Activated T-cell treated with anti-CD3 and anti-CD28 coated beads, Interleukin-2, amount 50 U/mL, for 72 hours (primary cell): ENCODE measurements at regions not wholly inside any gene's neighbourhood (a gene's known extent, or its start where the extent isn't known, plus 50 kb on each side); places are given as distances from the start of the nearest gene placed in this dataset.

Experiments used
- ATAC-seq, 2 donors: fragments of 150-1000 bp; cut with Tn5 transposase; replicated peaks in 1 of 2; 2 replicates each; pipeline ENCODE4 v1.10.0; 2021; ENCODE audit warnings: moderate library complexity in 2 of 2, mild to moderate bottlenecking in 1 of 2
- DNase-seq, 2 donors: peaks; one replicate each; pipeline ENCODE4 v3.0.0; 2021 to 2022; ENCODE audit warnings: mixed read lengths in 1 of 2
- H3K27ac Mint-ChIP-seq: one replicate; pipeline ENCODE4 v1.8.0; 2022; ENCODE audit warnings: mild to moderate bottlenecking, moderate library complexity, mixed read lengths
- H3K27me3 Mint-ChIP-seq: one replicate; pipeline ENCODE4 v1.8.0; 2022; ENCODE audit warnings: low read depth, mixed read lengths
- H3K36me3 Mint-ChIP-seq, 2 donors: one replicate each; pipeline ENCODE4 v1.8.0; 2022; ENCODE audit warnings: mixed read lengths in 2 of 2, mild to moderate bottlenecking in 1 of 2; ENCODE audit not compliant: insufficient read depth in 2 of 2
- H3K4me1 Mint-ChIP-seq: one replicate; pipeline ENCODE4 v1.8.0; 2022; ENCODE audit warnings: low read depth, mixed read lengths
- H3K4me3 Mint-ChIP-seq, 2 donors: one replicate each; pipeline ENCODE4 v1.8.0; 2022; ENCODE audit warnings: mild to moderate bottlenecking in 2 of 2, mixed read lengths in 2 of 2, moderate library complexity in 2 of 2
- H3K9me3 Mint-ChIP-seq, 2 donors: one replicate each; pipeline ENCODE4 v1.8.0; 2022; ENCODE audit warnings: mixed read lengths in 2 of 2

- no peaks in the 10 kb centered on the region for H3K9me3 Mint-ChIP-seq
- H3K4me3 Mint-ChIP-seq, result no peak overlapping the region
- H3K27me3 Mint-ChIP-seq, result peaks cover 20% of the 10 kb centered on the region
- ATAC-seq (no peak), DNase-seq (no peak)
- no peak overlapping the region for H3K27ac Mint-ChIP-seq
- H3K4me1 Mint-ChIP-seq, result peaks cover 10% of the 10 kb centered on the region
- H3K36me3 Mint-ChIP-seq, result no peaks in the 10 kb centered on the region
Measured at GRCh38 chr6:156507656-156508055, 269.5 kb upstream of the ARID1B start.

GRCh38 chr6:156507106-156507505 is 270.1 kb upstream of the ARID1B start:
- DNase-seq, result no peak
- Mint-ChIP-seq H3K4me3 (no peak overlapping the region), H3K27ac (no peak overlapping the region)

GRCh38 chr6:156502969-156503504 is 274.1 kb upstream of the ARID1B start:
- Mint-ChIP-seq H3K27me3 (no peaks in the 10 kb centered on the region), H3K4me3 (no peak overlapping the region), H3K27ac (no peak overlapping the region), H3K36me3 (peaks cover 0 to 2% of the 10 kb centered on the region in 2 donors), H3K4me1 (no peaks in the 10 kb centered on the region), H3K9me3 (peaks cover 4 to 5% of the 10 kb centered on the region in 2 donors)
- ATAC-seq (no peak), DNase-seq (no peak)

More at GRCh38 chr6:156507106-156507505, 270.1 kb upstream of the ARID1B start:
- ATAC-seq, result no peak
- Mint-ChIP-seq H3K27me3 (peaks cover 15% of the 10 kb centered on the region), H3K36me3 (no peaks in the 10 kb centered on the region), H3K4me1 (peaks cover 10% of the 10 kb centered on the region), H3K9me3 (no peaks in the 10 kb centered on the region)

GRCh38 chr6:156497618-156498017 is 279.6 kb upstream of the ARID1B start:
- no peak for DNase-seq
- Mint-ChIP-seq H3K4me1 (no peaks in the 10 kb centered on the region), H3K27ac (no peak overlapping the region), H3K36me3 (peaks cover 0 to 2% of the 10 kb centered on the region in 2 donors), H3K4me3 (no peak overlapping the region), H3K27me3 (no peaks in the 10 kb centered on the region), H3K9me3 (peaks cover 4 to 5% of the 10 kb centered on the region in 2 donors)
- ATAC-seq, result no peak

- Mint-ChIP-seq H3K27me3 (no peaks in the 10 kb centered on the region), H3K4me1 (no peaks in the 10 kb centered on the region), H3K36me3 (peaks cover 0 to 6% of the 10 kb centered on the region in 2 donors), H3K4me3 (no peak overlapping the region), H3K27ac (no peak overlapping the region), H3K9me3 (peaks cover 0 to 3% of the 10 kb centered on the region in 2 donors)
- ATAC-seq, result no peak
- no peak for DNase-seq
Measured at GRCh38 chr6:156487877-156488276, 289.3 kb upstream of the ARID1B start.

GRCh38 chr6:156485150-156485549 is 292.0 kb upstream of the ARID1B start:
- no peaks in the 10 kb centered on the region for H3K4me1 Mint-ChIP-seq
- no peaks in the 10 kb centered on the region for H3K27me3 Mint-ChIP-seq
- DNase-seq (no peak), ATAC-seq (no peak)
- peaks cover 0 to 3% of the 10 kb centered on the region in 2 donors for H3K9me3 Mint-ChIP-seq
- H3K36me3 Mint-ChIP-seq, result peaks cover 0 to 6% of the 10 kb centered on the region in 2 donors
- no peak overlapping the region for H3K4me3 Mint-ChIP-seq
- H3K27ac Mint-ChIP-seq, result no peak overlapping the region

DNA sequence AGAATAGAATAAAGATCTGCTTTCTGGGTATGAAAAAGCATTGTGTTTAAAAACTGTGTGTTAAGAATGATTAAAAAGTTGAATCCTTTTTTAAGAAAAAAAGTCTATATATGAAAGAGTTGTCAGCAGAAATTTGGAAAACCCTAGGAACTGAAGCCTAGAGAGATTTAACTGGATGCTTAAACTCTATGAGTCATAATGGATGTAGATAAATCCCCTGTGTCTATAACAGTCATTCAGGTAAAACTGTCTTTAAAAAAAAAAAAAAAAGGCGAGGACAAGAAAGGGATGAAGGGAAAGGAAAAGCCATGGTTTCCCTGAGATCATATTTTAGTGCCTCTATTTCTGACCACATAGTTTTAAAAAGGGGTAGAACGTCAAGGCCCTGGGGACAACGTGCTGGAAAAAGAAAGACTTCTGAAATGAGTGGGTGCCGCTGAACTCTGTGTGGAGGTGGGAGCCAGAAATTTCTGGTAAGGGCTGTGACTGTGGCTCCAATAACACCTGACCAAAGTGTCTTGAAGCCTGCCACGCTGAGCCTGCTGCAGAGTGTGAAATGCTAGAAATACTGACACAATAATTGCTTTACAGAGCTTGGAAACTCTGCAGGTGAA is 302.6 kb upstream of the ARID1B start:
- Mint-ChIP-seq H3K36me3 (no peaks in the 10 kb centered on the region), H3K9me3 (peaks cover 0 to 3% of the 10 kb centered on the region in 2 donors), H3K4me1 (peaks cover 11% of the 10 kb centered on the region), H3K4me3 (no peak overlapping the region), H3K27me3 (no peaks in the 10 kb centered on the region), H3K27ac (peak overlapping the region; percentile 54)
- DNase-seq (peak in 1 of 2 donors; percentile 10), ATAC-seq (peak in 1 of 2 donors; percentile 75)

DNA sequence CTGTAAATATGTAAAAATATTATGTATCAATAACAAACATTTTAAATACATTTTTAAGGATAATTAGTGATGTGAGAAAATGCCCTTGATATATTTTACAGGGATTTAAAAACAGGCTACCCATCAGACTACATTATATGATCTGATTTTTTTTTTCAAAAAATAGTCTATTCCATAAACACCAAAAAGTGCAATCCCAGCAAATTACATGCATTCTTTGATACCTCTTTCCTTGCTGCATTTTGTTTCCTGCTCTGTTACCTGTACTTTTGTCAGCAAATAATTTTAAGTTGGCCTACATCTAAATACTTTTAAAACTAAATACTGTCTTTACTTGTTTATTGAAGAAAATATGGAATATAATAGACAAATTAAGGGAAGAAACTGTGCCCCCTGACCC is 306.2 kb upstream of the ARID1B start:
- ATAC-seq (no peak), DNase-seq (no peak)
- H3K27me3 Mint-ChIP-seq, result no peaks in the 10 kb centered on the region
- no peaks in the 10 kb centered on the region for H3K36me3 Mint-ChIP-seq
- H3K9me3 Mint-ChIP-seq, result peaks cover 0 to 6% of the 10 kb centered on the region in 2 donors
- no peak overlapping the region for H3K27ac Mint-ChIP-seq
- peaks cover 11% of the 10 kb centered on the region for H3K4me1 Mint-ChIP-seq
- no peak overlapping the region for H3K4me3 Mint-ChIP-seq

- Mint-ChIP-seq H3K36me3 (no peaks in the 10 kb centered on the region), H3K27me3 (peaks cover 6% of the 10 kb centered on the region), H3K4me1 (peaks cover 4% of the 10 kb centered on the region), H3K27ac (no peak overlapping the region), H3K4me3 (no peak overlapping the region), H3K9me3 (peaks cover 2 to 4% of the 10 kb centered on the region in 2 donors)
- no peak for ATAC-seq
- DNase-seq, result no peak
Measured at GRCh38 chr6:156464100-156464878, 312.9 kb upstream of the ARID1B start.

GRCh38 chr6:156461647-156462046 is 315.5 kb upstream of the ARID1B start:
- H3K4me3 Mint-ChIP-seq, result no peak overlapping the region

DNA sequence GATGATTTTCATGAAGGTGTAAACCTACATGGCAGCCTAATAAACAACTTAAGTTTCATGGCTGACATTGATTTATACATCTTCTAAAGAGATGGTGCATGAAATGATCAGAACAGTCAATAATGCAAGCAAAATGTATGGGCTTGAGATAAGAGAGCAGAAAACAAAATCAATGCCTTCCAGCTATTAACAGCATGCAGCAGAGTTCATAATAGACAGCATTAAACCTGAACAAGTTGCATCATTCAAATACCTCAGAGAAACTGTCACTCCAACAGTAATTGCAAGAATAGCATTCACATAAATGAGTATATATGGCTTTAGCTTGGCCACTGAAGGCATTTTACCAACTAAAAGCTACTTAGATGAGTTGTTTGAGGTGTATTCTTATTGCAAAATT is 319.6 kb upstream of the ARID1B start:
- Mint-ChIP-seq H3K27ac (no peak overlapping the region), H3K9me3 (peaks cover 0 to 2% of the 10 kb centered on the region in 2 donors), H3K36me3 (peaks cover 0 to 2% of the 10 kb centered on the region in 2 donors), H3K27me3 (no peaks in the 10 kb centered on the region), H3K4me1 (no peaks in the 10 kb centered on the region), H3K4me3 (no peak overlapping the region)
- DNase-seq, result no peak
- ATAC-seq, result no peak

More at GRCh38 chr6:156461647-156462046, 315.5 kb upstream of the ARID1B start:
- Mint-ChIP-seq H3K27me3 (peaks cover 6% of the 10 kb centered on the region), H3K36me3 (no peaks in the 10 kb centered on the region), H3K4me1 (peaks cover 4% of the 10 kb centered on the region), H3K27ac (no peak overlapping the region), H3K9me3 (peaks cover 0 to 4% of the 10 kb centered on the region in 2 donors)
- ATAC-seq, result no peak
- no peak for DNase-seq

DNA sequence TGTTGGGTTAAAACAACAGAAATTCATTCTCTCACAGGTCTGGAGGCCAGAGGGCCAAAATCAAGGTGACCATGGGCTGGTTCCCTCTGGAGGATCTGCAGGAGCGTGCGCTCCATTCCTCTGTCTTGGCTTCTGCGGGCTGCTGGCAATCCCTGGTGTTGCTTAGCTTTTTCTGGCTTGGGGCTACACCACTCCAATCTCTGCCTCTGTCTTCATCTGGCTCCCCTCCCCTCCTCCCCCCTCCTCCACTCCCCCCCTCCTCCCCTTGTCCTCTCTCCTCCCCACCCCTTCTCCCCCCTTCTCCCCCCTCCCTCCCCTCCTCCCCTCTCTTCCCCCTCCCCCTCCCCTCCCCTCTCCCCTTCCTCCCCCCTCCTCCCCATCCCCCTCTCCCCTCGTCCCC is 321.3 kb upstream of the ARID1B start:
- DNase-seq, result no peak
- Mint-ChIP-seq H3K27me3 (no peaks in the 10 kb centered on the region), H3K9me3 (peaks cover 0 to 2% of the 10 kb centered on the region in 2 donors), H3K4me3 (no peak overlapping the region), H3K27ac (no peak overlapping the region), H3K4me1 (no peaks in the 10 kb centered on the region), H3K36me3 (peaks cover 0 to 2% of the 10 kb centered on the region in 2 donors)
- no peak for ATAC-seq

DNA sequence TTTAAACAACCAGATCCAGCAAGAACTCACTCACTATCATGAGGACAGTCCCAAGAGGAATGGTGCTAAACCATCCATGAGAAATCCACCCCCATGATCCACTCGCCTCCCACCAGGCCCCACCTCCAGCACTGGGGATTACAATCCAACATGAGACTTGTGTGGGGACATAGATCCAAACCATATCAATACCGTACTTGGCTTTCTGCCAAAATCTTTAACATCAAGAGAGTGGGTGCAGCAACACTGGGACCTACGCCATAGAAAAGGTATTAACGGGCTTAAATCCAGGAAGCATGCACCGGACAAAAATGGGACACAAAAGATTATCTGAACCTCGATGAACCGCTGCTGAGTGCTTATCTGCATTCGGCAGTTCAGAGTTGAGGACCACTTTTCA is 322.3 kb upstream of the ARID1B start:
- no peak overlapping the region for H3K27ac Mint-ChIP-seq
- no peaks in the 10 kb centered on the region for H3K4me1 Mint-ChIP-seq
- ATAC-seq (no peak), DNase-seq (no peak)
- peaks cover 0 to 2% of the 10 kb centered on the region in 2 donors for H3K36me3 Mint-ChIP-seq
- peaks cover 0 to 2% of the 10 kb centered on the region in 2 donors for H3K9me3 Mint-ChIP-seq
- H3K4me3 Mint-ChIP-seq, result no peak overlapping the region
- no peaks in the 10 kb centered on the region for H3K27me3 Mint-ChIP-seq
